HEK293 (cell line): ENCODE measurements at regions not wholly inside any gene's neighbourhood (a gene's known extent, or its start where the extent isn't known, plus 50 kb on each side); places are given as distances from the start of the nearest gene placed in this dataset.

ENCODE experiments used
- KLF7 ChIP-seq: fragments of 450-650 bp; formaldehyde crosslinking; IDR thresholded peaks from 2 replicates; pipeline ENCODE4 v1.5.1; 2016; ENCODE audit warnings: missing biosample characterization, missing genetic modification characterization, borderline replicate concordance
- ZNF24 ChIP-seq: fragments of 450-650 bp; formaldehyde crosslinking; IDR thresholded peaks from 2 replicates; pipeline ENCODE4 v1.5.1; 2016; ENCODE audit warnings: missing biosample characterization, missing genetic modification characterization
- ZNF600 ChIP-seq: fragments of 450-650 bp; formaldehyde crosslinking; IDR thresholded peaks from 2 replicates; pipeline ENCODE4 v1.5.1; 2016; ENCODE audit warnings: missing biosample characterization, missing genetic modification characterization
- ZNF776 ChIP-seq: fragments of 450-650 bp; formaldehyde crosslinking; IDR thresholded peaks from 2 replicates; pipeline ENCODE4 v1.5.0; 2017; ENCODE audit warnings: missing biosample characterization, missing genetic modification characterization, borderline replicate concordance
- TF ChIP-seq, protein P1 (sequence below): fragments of 450-650 bp; formaldehyde crosslinking; IDR thresholded peaks from 2 replicates; pipeline ENCODE4 v1.5.1; 2016; ENCODE audit warnings: missing biosample characterization, missing genetic modification characterization
- TF ChIP-seq, protein P2 (sequence below): sonication (generic); formaldehyde crosslinking; IDR thresholded peaks from 2 replicates; pipeline ENCODE4 v1.8.1; 2022; ENCODE audit warnings: mild to moderate bottlenecking, moderate library complexity, missing genetic modification reagents

DNA sequence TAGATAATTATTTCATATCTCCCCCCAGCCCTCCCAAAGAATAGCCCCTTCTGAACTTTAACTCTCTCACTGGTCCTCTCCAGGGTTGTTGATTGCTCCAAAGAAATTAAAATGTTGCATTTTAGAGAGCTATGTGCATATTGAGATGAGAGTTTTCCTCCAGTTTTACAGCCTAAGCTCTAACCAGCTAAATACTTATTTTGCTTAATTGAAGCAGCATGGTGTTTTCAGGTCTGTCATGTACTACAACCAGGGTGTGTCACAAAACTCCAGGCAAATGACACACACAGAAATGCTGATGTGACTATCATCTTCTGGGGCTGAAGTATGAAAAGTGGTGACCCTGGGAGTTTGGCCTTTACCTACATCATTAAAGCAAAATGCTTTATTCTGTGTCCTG is 196.8 kb upstream of the STXBP5 start:
- TF ChIP-seq ZNF776 (no peak), ZNF600 (tag by site-specific recombination) (no peak), ZNF24 (tag by site-specific recombination) (no peak), KLF7 (no peak)
- TF ChIP-seq, protein P1, sequence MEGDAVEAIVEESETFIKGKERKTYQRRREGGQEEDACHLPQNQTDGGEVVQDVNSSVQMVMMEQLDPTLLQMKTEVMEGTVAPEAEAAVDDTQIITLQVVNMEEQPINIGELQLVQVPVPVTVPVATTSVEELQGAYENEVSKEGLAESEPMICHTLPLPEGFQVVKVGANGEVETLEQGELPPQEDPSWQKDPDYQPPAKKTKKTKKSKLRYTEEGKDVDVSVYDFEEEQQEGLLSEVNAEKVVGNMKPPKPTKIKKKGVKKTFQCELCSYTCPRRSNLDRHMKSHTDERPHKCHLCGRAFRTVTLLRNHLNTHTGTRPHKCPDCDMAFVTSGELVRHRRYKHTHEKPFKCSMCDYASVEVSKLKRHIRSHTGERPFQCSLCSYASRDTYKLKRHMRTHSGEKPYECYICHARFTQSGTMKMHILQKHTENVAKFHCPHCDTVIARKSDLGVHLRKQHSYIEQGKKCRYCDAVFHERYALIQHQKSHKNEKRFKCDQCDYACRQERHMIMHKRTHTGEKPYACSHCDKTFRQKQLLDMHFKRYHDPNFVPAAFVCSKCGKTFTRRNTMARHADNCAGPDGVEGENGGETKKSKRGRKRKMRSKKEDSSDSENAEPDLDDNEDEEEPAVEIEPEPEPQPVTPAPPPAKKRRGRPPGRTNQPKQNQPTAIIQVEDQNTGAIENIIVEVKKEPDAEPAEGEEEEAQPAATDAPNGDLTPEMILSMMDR (tag by site-specific recombination), result no peak
- TF ChIP-seq, protein P2, sequence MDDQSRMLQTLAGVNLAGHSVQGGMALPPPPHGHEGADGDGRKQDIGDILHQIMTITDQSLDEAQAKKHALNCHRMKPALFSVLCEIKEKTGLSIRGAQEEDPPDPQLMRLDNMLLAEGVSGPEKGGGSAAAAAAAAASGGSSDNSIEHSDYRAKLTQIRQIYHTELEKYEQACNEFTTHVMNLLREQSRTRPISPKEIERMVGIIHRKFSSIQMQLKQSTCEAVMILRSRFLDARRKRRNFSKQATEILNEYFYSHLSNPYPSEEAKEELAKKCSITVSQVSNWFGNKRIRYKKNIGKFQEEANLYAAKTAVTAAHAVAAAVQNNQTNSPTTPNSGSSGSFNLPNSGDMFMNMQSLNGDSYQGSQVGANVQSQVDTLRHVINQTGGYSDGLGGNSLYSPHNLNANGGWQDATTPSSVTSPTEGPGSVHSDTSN, result no peak
